ENCODE measurements at regions not wholly inside any gene's neighbourhood (a gene's known extent, or its start where the extent isn't known, plus 50 kb on each side); places are given as distances from the start of the nearest gene placed in this dataset.

- no peak for TF ChIP-seq TRAFD1 (CRISPR knock-in tag; IDR thresholded peaks at IDR 0.05; ENCODE audit: borderline replicate concordance)
- no peak for TF ChIP-seq BATF2 (CRISPR knock-in tag; IDR thresholded peaks at IDR 0.05)
These were observed 113.1 kb upstream of the ARHGAP42 start (continued) for GRCh38 chr11:100573911-100574513.

DNA sequence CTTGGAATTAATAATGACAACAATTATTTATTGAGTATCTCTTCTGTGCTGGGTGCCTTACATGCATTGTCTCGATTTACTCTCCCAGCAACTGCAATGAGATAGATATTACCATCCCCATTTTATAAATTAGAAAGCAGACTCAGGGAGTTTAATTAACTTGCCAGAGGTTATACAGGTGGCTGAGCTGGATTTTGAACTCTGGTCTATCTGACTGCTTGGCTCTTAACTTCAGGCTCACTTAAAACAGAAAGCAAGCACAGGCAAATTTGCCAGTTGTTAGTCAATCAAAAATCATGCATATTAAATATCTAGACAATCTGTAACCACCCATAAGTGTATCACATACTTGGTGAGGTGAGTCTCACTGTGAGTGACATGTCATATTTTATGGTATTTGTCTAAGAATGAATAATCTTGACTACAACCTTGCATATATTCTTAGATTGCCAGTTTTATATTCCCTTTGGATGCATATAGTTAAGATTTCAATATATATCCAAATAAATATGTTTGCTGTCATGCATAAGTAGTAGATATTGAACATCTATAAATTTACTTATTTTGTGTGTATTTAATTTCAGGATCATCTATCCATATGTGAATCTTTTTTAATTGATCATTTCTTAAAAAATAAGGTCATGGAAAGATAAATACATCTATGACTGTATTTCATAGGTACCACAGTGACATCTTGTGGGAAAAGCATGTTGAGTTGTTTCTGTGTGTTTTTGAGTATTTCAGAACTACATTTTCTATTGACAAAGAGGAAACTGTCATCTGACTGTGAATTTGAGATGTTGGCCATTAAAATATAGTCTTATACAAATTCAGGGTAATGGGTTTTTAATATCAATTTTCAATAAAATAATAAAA, 112.0 kb upstream of the ARHGAP42 start:
- H3K27ac ChIP-seq (ENCODE audit: extremely low read length, insufficient read depth, low read length): no peak overlapping the region
- H3K4me1 ChIP-seq (ENCODE audit: insufficient read depth, low read length): no peaks in the 10 kb centered on the region
- in situ Hi-C loops (cut with HindIII; ENCODE audit: extremely low pct_ligation_motif_present, low pct_unique_long_range_greater_than_20kb): loop anchor here (5.0 kb wide), 2 partner anchors 277 to 357 kb away; no protein-coding TSS in a partner anchor
- BruUV-seq (replicated peaks): no TSS peak
- DNase-seq (ENCODE audit: low spot score) (peak; percentile 6), FAIRE-seq (no peak), ATAC-seq (no peak)
- 0% methylated on average over 1 of the region's 1 CpG for WGBS (ENCODE audit: low lambda C conversion rate)
- H3K4me3 ChIP-seq (replicated peaks in 1 of 3; ENCODE audit: insufficient read depth in 1 of 3, low read depth in 2 of 3, low read length in 3 of 3): no peak overlapping the region
- H3K27me3 ChIP-seq (ENCODE audit: control insufficient read depth in 1 of 2, insufficient read depth in 2 of 2, low read length in 2 of 2): no peaks in the 10 kb centered on the region
- ChIA-PET CTCF (ENCODE audit: low intra/inter-chr PET ratio, low total read pairs) (interaction anchor here (1.5 to 3.8 kb wide), 3 partner anchors 253 to 357 kb away, joined by 4 to 34 read pairs (median 7); no protein-coding TSS in a partner anchor), POLR2A (no interaction called here)
- H2AFZ ChIP-seq (ENCODE audit: low read length): no peak overlapping the region
- H3K9ac ChIP-seq (ENCODE audit: insufficient read depth, low read depth, low read length): no peak overlapping the region
- no peaks in the 10 kb centered on the region for H3K79me2 ChIP-seq (ENCODE audit: insufficient read depth, low read length)
- H3K4me2 ChIP-seq (ENCODE audit: low read depth, low read length): no peak overlapping the region
- TF ChIP-seq MED1 (CRISPR knock-in tag; IDR thresholded peaks at IDR 0.05): no peak
- no peak for TF ChIP-seq NFRKB (IDR thresholded peaks at IDR 0.05)
- TF ChIP-seq PREB (CRISPR knock-in tag; IDR thresholded peaks at IDR 0.05): no peak
- TF ChIP-seq, protein P1, sequence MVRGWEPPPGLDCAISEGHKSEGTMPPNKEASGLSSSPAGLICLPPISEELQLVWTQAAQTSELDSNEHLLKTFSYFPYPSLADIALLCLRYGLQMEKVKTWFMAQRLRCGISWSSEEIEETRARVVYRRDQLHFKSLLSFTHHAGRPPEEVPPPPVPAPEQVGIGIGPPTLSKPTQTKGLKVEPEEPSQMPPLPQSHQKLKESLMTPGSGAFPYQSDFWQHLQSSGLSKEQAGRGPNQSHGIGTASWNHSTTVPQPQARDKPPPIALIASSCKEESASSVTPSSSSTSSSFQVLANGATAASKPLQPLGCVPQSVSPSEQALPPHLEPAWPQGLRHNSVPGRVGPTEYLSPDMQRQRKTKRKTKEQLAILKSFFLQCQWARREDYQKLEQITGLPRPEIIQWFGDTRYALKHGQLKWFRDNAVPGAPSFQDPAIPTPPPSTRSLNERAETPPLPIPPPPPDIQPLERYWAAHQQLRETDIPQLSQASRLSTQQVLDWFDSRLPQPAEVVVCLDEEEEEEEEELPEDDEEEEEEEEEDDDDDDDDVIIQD (CRISPR knock-in tag; IDR thresholded peaks at IDR 0.05; ENCODE audit: low read depth): no peak
- no peak for TF ChIP-seq ZKSCAN1 (IDR thresholded peaks at IDR 0.05; ENCODE audit: low read length)
- TF ChIP-seq STAG1 (CRISPR knock-in tag; IDR thresholded peaks at IDR 0.05): peak; percentile 30
- TF ChIP-seq ZFP36 (IDR thresholded peaks at IDR 0.05; ENCODE audit: borderline replicate concordance, low read depth, low read length, partially characterized antibody): no peak
- no peak for TF ChIP-seq NAIF1 (CRISPR knock-in tag; IDR thresholded peaks at IDR 0.05; ENCODE audit: borderline replicate concordance)
- no peak for TF ChIP-seq ZBTB38 (CRISPR knock-in tag; IDR thresholded peaks at IDR 0.05)
- no peak for TF ChIP-seq RCOR2 (CRISPR knock-in tag; IDR thresholded peaks at IDR 0.05)
- no peak for TF ChIP-seq ZC3H4 (CRISPR knock-in tag; IDR thresholded peaks at IDR 0.05; ENCODE audit: borderline replicate concordance)
- TF ChIP-seq, protein P2, sequence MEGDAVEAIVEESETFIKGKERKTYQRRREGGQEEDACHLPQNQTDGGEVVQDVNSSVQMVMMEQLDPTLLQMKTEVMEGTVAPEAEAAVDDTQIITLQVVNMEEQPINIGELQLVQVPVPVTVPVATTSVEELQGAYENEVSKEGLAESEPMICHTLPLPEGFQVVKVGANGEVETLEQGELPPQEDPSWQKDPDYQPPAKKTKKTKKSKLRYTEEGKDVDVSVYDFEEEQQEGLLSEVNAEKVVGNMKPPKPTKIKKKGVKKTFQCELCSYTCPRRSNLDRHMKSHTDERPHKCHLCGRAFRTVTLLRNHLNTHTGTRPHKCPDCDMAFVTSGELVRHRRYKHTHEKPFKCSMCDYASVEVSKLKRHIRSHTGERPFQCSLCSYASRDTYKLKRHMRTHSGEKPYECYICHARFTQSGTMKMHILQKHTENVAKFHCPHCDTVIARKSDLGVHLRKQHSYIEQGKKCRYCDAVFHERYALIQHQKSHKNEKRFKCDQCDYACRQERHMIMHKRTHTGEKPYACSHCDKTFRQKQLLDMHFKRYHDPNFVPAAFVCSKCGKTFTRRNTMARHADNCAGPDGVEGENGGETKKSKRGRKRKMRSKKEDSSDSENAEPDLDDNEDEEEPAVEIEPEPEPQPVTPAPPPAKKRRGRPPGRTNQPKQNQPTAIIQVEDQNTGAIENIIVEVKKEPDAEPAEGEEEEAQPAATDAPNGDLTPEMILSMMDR (CRISPR knock-in tag; IDR thresholded peaks at IDR 0.05): peak; percentile 20; the same call in 1 of the 2 replicates
- TF ChIP-seq SNRNP70 (IDR thresholded peaks at IDR 0.05; ENCODE audit: low read depth, low read length): no peak
- H3K9me3 ChIP-seq (ENCODE audit: low read length): no peaks in the 10 kb centered on the region
- intact Hi-C loops (cut with micrococcal nuclease; ENCODE audit: unreplicated experiment): loop anchor here (5.0 kb wide), 1 partner anchor 107 kb away; no protein-coding TSS in a partner anchor
- no peaks in the 10 kb centered on the region for H3K36me3 ChIP-seq (replicated peaks in 1 of 2; ENCODE audit: control insufficient read depth in 1 of 2, insufficient read depth in 2 of 2, low read length in 2 of 2)
- H4K20me1 ChIP-seq (ENCODE audit: insufficient read depth, low read length): no peaks in the 10 kb centered on the region
